ENCODE measurements at regions not wholly inside any gene's neighbourhood (a gene's known extent, or its start where the extent isn't known, plus 50 kb on each side); places are given as distances from the start of the nearest gene placed in this dataset.

DNA sequence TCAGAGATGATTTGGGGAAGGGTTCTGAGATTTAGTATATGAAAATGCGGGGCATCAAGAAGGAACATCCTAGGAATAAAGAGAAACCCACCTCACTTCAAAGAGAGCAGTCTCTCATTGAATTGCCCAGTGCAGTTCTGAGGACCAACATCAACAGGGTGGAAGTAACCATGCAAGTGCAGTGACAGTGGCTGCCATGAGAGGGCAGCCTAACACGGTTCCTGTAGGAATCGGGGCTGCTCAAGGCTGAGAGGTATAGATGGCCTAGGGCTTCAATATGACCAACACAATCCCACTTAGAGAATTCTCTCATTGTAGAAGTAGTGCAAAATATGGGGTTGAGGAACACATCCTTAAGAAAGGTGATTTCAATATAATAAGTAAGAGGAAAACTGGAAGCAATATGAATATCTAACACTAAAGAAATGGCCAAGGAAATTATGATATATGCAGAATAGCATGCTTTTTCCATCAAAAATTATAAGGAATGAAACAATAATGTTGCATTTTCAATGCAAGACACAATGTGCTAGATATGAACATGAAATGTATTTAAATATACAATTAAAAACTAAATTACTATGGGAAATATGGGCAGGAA is 51.1 kb upstream of the ARRDC4 start:
- TF ChIP-seq, protein P1, sequence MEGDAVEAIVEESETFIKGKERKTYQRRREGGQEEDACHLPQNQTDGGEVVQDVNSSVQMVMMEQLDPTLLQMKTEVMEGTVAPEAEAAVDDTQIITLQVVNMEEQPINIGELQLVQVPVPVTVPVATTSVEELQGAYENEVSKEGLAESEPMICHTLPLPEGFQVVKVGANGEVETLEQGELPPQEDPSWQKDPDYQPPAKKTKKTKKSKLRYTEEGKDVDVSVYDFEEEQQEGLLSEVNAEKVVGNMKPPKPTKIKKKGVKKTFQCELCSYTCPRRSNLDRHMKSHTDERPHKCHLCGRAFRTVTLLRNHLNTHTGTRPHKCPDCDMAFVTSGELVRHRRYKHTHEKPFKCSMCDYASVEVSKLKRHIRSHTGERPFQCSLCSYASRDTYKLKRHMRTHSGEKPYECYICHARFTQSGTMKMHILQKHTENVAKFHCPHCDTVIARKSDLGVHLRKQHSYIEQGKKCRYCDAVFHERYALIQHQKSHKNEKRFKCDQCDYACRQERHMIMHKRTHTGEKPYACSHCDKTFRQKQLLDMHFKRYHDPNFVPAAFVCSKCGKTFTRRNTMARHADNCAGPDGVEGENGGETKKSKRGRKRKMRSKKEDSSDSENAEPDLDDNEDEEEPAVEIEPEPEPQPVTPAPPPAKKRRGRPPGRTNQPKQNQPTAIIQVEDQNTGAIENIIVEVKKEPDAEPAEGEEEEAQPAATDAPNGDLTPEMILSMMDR (IDR thresholded peaks at IDR 0.05): peak; percentile 49 to 82 (median 71)
- no peak for TF ChIP-seq POLR2AphosphoS5 (IDR thresholded peaks at IDR 0.05)
- TF ChIP-seq POLR2A (IDR thresholded peaks at IDR 0.05): no peak

All from breast epithelium (tissue), 3 donors.